ENCODE measurements at regions not wholly inside any gene's neighbourhood (a gene's known extent, or its start where the extent isn't known, plus 50 kb on each side); places are given as distances from the start of the nearest gene placed in this dataset.

GRCh38 chrX:137969191-137969590, 403.3 kb downstream of the ZIC3 start (continued):
- TF ChIP-seq BCLAF1 (IDR thresholded peaks at IDR 0.05) = no peak
- TF ChIP-seq, protein P1, sequence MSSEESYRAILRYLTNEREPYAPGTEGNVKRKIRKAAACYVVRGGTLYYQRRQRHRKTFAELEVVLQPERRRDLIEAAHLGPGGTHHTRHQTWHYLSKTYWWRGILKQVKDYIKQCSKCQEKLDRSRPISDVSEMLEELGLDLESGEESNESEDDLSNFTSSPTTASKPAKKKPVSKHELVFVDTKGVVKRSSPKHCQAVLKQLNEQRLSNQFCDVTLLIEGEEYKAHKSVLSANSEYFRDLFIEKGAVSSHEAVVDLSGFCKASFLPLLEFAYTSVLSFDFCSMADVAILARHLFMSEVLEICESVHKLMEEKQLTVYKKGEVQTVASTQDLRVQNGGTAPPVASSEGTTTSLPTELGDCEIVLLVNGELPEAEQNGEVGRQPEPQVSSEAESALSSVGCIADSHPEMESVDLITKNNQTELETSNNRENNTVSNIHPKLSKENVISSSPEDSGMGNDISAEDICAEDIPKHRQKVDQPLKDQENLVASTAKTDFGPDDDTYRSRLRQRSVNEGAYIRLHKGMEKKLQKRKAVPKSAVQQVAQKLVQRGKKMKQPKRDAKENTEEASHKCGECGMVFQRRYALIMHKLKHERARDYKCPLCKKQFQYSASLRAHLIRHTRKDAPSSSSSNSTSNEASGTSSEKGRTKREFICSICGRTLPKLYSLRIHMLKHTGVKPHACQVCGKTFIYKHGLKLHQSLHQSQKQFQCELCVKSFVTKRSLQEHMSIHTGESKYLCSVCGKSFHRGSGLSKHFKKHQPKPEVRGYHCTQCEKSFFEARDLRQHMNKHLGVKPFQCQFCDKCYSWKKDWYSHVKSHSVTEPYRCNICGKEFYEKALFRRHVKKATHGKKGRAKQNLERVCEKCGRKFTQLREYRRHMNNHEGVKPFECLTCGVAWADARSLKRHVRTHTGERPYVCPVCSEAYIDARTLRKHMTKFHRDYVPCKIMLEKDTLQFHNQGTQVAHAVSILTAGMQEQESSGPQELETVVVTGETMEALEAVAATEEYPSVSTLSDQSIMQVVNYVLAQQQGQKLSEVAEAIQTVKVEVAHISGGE (CRISPR knock-in tag; IDR thresholded peaks at IDR 0.05) = no peak

DNA sequence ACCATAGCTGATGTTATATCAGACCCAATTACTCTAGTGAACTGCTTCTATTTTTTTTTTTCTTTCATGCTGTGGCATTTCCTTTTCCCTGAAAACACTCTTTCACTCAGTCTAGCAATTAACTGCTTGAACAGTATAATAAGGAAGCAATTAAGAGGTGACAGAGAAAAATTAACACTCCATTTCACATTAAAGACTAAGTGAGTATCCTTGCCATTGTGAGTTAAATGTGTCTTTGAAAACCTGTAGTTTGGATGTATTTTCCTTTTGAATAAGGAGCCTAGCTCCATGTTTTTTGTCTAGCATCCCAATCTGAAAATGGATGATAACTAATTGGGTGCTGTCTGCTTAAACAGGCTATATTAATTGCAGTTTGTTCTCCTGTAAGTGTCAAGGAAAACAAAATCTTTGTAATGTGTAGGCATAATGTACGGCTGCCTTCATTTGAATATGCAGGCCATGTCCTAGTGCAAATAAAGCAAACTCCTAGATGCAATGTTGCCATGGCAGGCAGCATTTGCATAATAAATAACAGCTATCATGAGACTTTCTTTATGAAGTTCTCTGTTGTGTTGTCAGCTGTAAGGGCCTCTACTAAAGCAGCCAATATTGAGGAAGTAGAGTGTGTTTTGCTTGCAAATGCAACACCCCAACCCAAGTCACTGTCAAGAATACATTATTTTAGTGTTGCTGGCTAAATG, 416.7 kb downstream of the ZIC3 start:
- FAIRE-seq (no peak), ATAC-seq (no peak), DNase-seq (ENCODE audit: low read depth, low spot score) (no peak)
- BruUV-seq (replicated peaks) = no TSS peak
- no peaks in the 10 kb centered on the region for H3K9me3 ChIP-seq (replicated peaks; ENCODE audit: control insufficient read depth, insufficient read depth, low read length)
- WGBS (ENCODE audit: insufficient coverage, insufficient replicate concordance, low lambda C conversion rate, missing lambda C conversion rate) = 76% methylated on average over 1 of the region's 1 CpG
- POLR2A ChIA-PET = no interaction called here
- SMC1A ChIA-PET (ENCODE audit: uncharacterized antibody, unreplicated experiment) = interaction anchor here (1.2 kb wide), 1 partner anchor 33 kb away, joined by 3 read pairs; no protein-coding TSS in a partner anchor
- H3K4me1 ChIP-seq (ENCODE audit: control insufficient read depth, insufficient read depth, low read length) = no peaks in the 10 kb centered on the region
- H3K79me2 ChIP-seq (ENCODE audit: control insufficient read depth, insufficient read depth, low read length) = no peaks in the 10 kb centered on the region
- no peaks in the 10 kb centered on the region for H3K27me3 ChIP-seq (replicated peaks in 1 of 2; ENCODE audit: control insufficient read depth in 2 of 2, insufficient read depth in 2 of 2, low read length in 1 of 2)
- no peak overlapping the region for H2AFZ ChIP-seq (ENCODE audit: control insufficient read depth, low read depth, low read length)
- H3K4me2 ChIP-seq (ENCODE audit: control insufficient read depth, insufficient read depth) = no peak overlapping the region
- H4K20me1 ChIP-seq (ENCODE audit: control insufficient read depth, insufficient read depth) = no peaks in the 10 kb centered on the region
- no peak overlapping the region for H3K9ac ChIP-seq (ENCODE audit: control insufficient read depth, insufficient read depth, low read length)
- no peak overlapping the region for H3K27ac ChIP-seq (ENCODE audit: control insufficient read depth, insufficient read depth)
- H3K4me3 ChIP-seq = no peak overlapping the region
- H3K36me3 ChIP-seq (ENCODE audit: control insufficient read depth in 2 of 2, insufficient read depth in 2 of 2, low read length in 1 of 2) = no peaks in the 10 kb centered on the region
- intact Hi-C loops (cut with micrococcal nuclease; ENCODE audit: unreplicated experiment) (no loop called here), in situ Hi-C loops (cut with MboI) (no loop called here)
- CTCF ChIA-PET = interaction anchor here (0.6 kb wide), 1 partner anchor 96 kb away, joined by 3 read pairs; no protein-coding TSS in a partner anchor
- RAD21 ChIA-PET (ENCODE audit: unreplicated experiment) = no interaction called here
- TF ChIP-seq HCFC1 (IDR thresholded peaks at IDR 0.05; ENCODE audit: low read length) (no peak), HDAC2 (IDR thresholded peaks at IDR 0.05) (no peak), JUNB (IDR thresholded peaks at IDR 0.05) (no peak), USF1 (IDR thresholded peaks at IDR 0.05; ENCODE audit: borderline replicate concordance, extremely low read length, insufficient read depth, low read depth, low read length) (no peak), POLR2AphosphoS2 (IDR thresholded peaks at IDR 0.05; ENCODE audit: low read depth, low read length) (no peak)
- TF ChIP-seq, protein P2, sequence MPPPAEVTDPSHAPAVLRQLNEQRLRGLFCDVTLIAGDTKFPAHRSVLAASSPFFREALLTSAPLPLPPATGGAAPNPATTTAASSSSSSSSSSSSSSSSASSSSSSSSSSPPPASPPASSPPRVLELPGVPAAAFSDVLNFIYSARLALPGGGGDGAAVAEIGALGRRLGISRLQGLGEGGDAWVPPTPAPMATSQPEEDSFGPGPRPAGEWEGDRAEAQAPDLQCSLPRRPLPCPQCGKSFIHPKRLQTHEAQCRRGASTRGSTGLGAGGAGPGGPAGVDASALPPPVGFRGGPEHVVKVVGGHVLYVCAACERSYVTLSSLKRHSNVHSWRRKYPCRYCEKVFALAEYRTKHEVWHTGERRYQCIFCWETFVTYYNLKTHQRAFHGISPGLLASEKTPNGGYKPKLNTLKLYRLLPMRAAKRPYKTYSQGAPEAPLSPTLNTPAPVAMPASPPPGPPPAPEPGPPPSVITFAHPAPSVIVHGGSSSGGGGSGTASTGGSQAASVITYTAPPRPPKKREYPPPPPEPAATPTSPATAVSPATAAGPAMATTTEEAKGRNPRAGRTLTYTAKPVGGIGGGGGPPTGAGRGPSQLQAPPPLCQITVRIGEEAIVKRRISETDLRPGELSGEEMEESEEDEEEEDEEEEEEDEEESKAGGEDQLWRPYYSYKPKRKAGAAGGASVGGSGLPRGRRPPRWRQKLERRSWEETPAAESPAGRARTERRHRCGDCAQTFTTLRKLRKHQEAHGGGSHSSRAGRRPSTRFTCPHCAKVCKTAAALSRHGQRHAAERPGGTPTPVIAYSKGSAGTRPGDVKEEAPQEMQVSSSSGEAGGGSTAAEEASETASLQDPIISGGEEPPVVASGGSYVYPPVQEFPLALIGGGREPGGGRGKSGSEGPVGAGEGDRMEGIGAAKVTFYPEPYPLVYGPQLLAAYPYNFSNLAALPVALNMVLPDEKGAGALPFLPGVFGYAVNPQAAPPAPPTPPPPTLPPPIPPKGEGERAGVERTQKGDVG (CRISPR knock-in tag; IDR thresholded peaks at IDR 0.05) = no peak
- TF ChIP-seq, protein P3, sequence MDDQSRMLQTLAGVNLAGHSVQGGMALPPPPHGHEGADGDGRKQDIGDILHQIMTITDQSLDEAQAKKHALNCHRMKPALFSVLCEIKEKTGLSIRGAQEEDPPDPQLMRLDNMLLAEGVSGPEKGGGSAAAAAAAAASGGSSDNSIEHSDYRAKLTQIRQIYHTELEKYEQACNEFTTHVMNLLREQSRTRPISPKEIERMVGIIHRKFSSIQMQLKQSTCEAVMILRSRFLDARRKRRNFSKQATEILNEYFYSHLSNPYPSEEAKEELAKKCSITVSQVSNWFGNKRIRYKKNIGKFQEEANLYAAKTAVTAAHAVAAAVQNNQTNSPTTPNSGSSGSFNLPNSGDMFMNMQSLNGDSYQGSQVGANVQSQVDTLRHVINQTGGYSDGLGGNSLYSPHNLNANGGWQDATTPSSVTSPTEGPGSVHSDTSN (IDR thresholded peaks at IDR 0.05; ENCODE audit: insufficient replicate concordance, low read depth, low read length) = no peak

All from GM12878 (cell line).